HepG2 (cell line): ENCODE measurements at regions not wholly inside any gene's neighbourhood (a gene's known extent, or its start where the extent isn't known, plus 50 kb on each side); places are given as distances from the start of the nearest gene placed in this dataset.

ENCODE experiments used
- ATAC-seq: fragments of 200-7000 bp; cut with Tn5 transposase; 3 replicates; pipeline ENCODE4 v1.9.1; 2020; ENCODE audit warnings: mild to moderate bottlenecking, moderate library complexity
- BruUV-seq: library from RNA; stranded (reverse); fragments of 400-500 nt; replicated peaks from 2 replicates; lab custom pipeline; 2021; lab: Mats Ljungman, UMichigan
- CTCF ChIA-PET: fragments of 300-600 bp; formaldehyde crosslinking; extraction: SDS; loops from one replicate; lab custom pipeline; 2021; ENCODE audit warnings: low total read pairs, inconsistent platforms, low intra/inter-chr PET ratio; lab: Yijun Ruan, JAX
- POLR2A ChIA-PET: fragments of 350-600 bp; sonication (Branson Sonifier 250); formaldehyde crosslinking; loops from one replicate; lab custom pipeline; 2020; ENCODE audit warnings: antibody characterized with exemption, inconsistent platforms; lab: Yijun Ruan, JAX
- DNase-seq: peaks from one replicate; pipeline ENCODE4 v3.0.0-alpha.2; 2015; ENCODE audit warnings: low spot score
- FAIRE-seq: peaks from 3 replicates; lab custom pipeline; 2011; peaks lifted over from hg19 to GRCh38; lab: Jason Lieb, UNC
- H2AFZ ChIP-seq: one replicate; pipeline ENCODE4 v1.6.1; 2011; ENCODE audit warnings: low read length, inconsistent platforms
- H3K27ac ChIP-seq: fragments of 300-600 bp; 3 replicates; pipeline ENCODE4 v1.8.0; 2011; ENCODE audit warnings: mixed run types, mild to moderate bottlenecking, mixed read lengths, low read length, inconsistent platforms; ENCODE audit not compliant: insufficient read depth; ENCODE audit errors: extremely low read length
- H3K27me3 ChIP-seq, 2 experiments: fragments of 200-600 bp in 1 of 2; 2 replicates in 1 of 2; 3 replicates in 1 of 2; pipeline versions ENCODE4 v1.6.0 to v1.8.0; 2011; ENCODE audit warnings: low read length in 2 of 2, mild to moderate bottlenecking in 2 of 2, moderate library complexity in 2 of 2, inconsistent platforms in 1 of 2; ENCODE audit not compliant: insufficient read depth in 2 of 2, control insufficient read depth in 1 of 2
- H3K36me3 ChIP-seq, 2 experiments: fragments of 200-600 bp in 1 of 2; replicated peaks in 1 of 2; 2 replicates in 1 of 2; 3 replicates in 1 of 2; pipeline versions ENCODE4 v1.5.1 to v1.8.0; 2011; ENCODE audit warnings: low read length in 2 of 2, inconsistent platforms in 1 of 2; ENCODE audit not compliant: insufficient read depth in 2 of 2, control insufficient read depth in 1 of 2
- H3K4me1 ChIP-seq: 2 replicates; pipeline ENCODE4 v1.5.1; 2012; ENCODE audit warnings: low read length, inconsistent platforms; ENCODE audit not compliant: insufficient read depth
- H3K4me2 ChIP-seq: 2 replicates; pipeline ENCODE4 v1.6.0; 2011; ENCODE audit warnings: low read depth, low read length, inconsistent platforms
- H3K4me3 ChIP-seq, 3 experiments: fragments of 200-600 bp in 1 of 3; sonication (generic), shearing (Covaris generic) in 1 of 3; replicated peaks in 1 of 3; 2 replicates each; pipeline ENCODE4 v1.5.1; 2011 to 2016; ENCODE audit warnings: low read length in 3 of 3, inconsistent platforms in 2 of 3, low read depth in 2 of 3, mild to moderate bottlenecking in 2 of 3, control low read depth in 1 of 3, mixed read lengths in 1 of 3; ENCODE audit not compliant: insufficient read depth in 1 of 3
- H3K79me2 ChIP-seq: one replicate; pipeline ENCODE4 v1.6.1; 2011; ENCODE audit warnings: low read length, inconsistent platforms; ENCODE audit not compliant: insufficient read depth
- H3K9ac ChIP-seq: 2 replicates; pipeline ENCODE4 v1.6.0; 2011; ENCODE audit warnings: mild to moderate bottlenecking, low read depth, low read length, inconsistent platforms; ENCODE audit not compliant: insufficient read depth
- H3K9me3 ChIP-seq: 2 replicates; pipeline ENCODE4 v1.5.1; 2012; ENCODE audit warnings: mild to moderate bottlenecking, low read length
- H4K20me1 ChIP-seq: 2 replicates; pipeline ENCODE4 v1.6.0; 2011; ENCODE audit warnings: inconsistent platforms, mild to moderate bottlenecking, low read length, moderate library complexity; ENCODE audit not compliant: insufficient read depth
- ARHGAP35 ChIP-seq: sonication (generic); formaldehyde crosslinking; IDR thresholded peaks from 2 replicates; pipeline ENCODE4 v1.9.0; 2022; ENCODE audit warnings: mild to moderate bottlenecking, inconsistent platforms, moderate library complexity, missing genetic modification reagents, borderline replicate concordance
- ARNT ChIP-seq: fragments of 450-650 bp; IDR thresholded peaks from 2 replicates; pipeline ENCODE4 v1.6.1; 2017
- HNRNPLL ChIP-seq: fragments of 200-400 bp; formaldehyde crosslinking; IDR thresholded peaks from 2 replicates; pipeline ENCODE4 v1.6.1; 2017; ENCODE audit warnings: mild to moderate bottlenecking, low read depth, low read length; ENCODE audit not compliant: poor library complexity, severe bottlenecking
- MLX ChIP-seq: IDR thresholded peaks from 2 replicates; pipeline ENCODE4 v1.6.1; 2016
- POLR2G ChIP-seq: fragments of 200-400 bp; formaldehyde crosslinking; IDR thresholded peaks from 2 replicates; pipeline ENCODE4 v1.6.1; 2018; ENCODE audit warnings: mild to moderate bottlenecking, low read depth, low read length, moderate library complexity
- SMC3 ChIP-seq: IDR thresholded peaks from 2 replicates; pipeline ENCODE4 v1.6.1; 2011; ENCODE audit warnings: low read length, improper control_type of control experiment
- TRIM22 ChIP-seq: fragments of 450-650 bp; IDR thresholded peaks from 2 replicates; pipeline ENCODE4 v1.6.1; 2017
- ZNF124 ChIP-seq: sonication (generic); formaldehyde crosslinking; IDR thresholded peaks from 2 replicates; pipeline ENCODE4 v1.4.0; 2020; ENCODE audit warnings: missing genetic modification reagents
- ZNF235 ChIP-seq: sonication (generic); formaldehyde crosslinking; IDR thresholded peaks from 2 replicates; pipeline ENCODE4 v1.8.1; 2023; ENCODE audit warnings: mild to moderate bottlenecking, missing genetic modification reagents, borderline replicate concordance
- ZNF7 ChIP-seq: IDR thresholded peaks from 2 replicates; pipeline ENCODE4 v1.6.1; 2016; ENCODE audit warnings: missing biosample characterization, missing genetic modification reagents
- ZNF749 ChIP-seq: sonication (generic); formaldehyde crosslinking; IDR thresholded peaks from 2 replicates; pipeline ENCODE4 v1.8.0; 2022; ENCODE audit warnings: mild to moderate bottlenecking, missing genetic modification reagents, moderate library complexity, borderline replicate concordance
- ZNF75D ChIP-seq: sonication (generic); formaldehyde crosslinking; IDR thresholded peaks from 2 replicates; pipeline ENCODE4 v1.8.1; 2023; ENCODE audit warnings: missing genetic modification reagents, mild to moderate bottlenecking, borderline replicate concordance
- WGBS: methylation state at CpG from one replicate; pipeline ENCODE4 v1.1.6; 2017; ENCODE audit warnings: low lambda C conversion rate; 5-methylcytosine and 5-hydroxymethylcytosine counted together
- in situ Hi-C: cut with HindIII; loops from 2 replicates; pipeline ENCODE4 v1.10.0; 2017; ENCODE audit warnings: low pct_unique_long_range_greater_than_20kb; ENCODE audit not compliant: extremely low pct_ligation_motif_present
- intact Hi-C: fragments of 100-400 bp; cut with micrococcal nuclease; formaldehyde crosslinking; loops from one replicate; pipeline ENCODE4 v1.10.0; 2022; ENCODE audit not compliant: unreplicated experiment

GRCh38 chr10:93222876-93223275, 149.2 kb downstream of the CYP26A1 start:
- CTCF ChIA-PET, result no interaction called here
- no peaks in the 10 kb centered on the region for H4K20me1 ChIP-seq
- POLR2A ChIA-PET, result no interaction called here
- peaks cover 29% of the 10 kb centered on the region for H3K4me1 ChIP-seq
- no peak overlapping the region for H3K9ac ChIP-seq
- in situ Hi-C loops, result no loop called here
- H3K27ac ChIP-seq, result no peak overlapping the region
- DNase-seq (no peak), FAIRE-seq (no peak), ATAC-seq (no peak)
- TF ChIP-seq ZNF75D (CRISPR knock-in tag), result no peak
- TF ChIP-seq SMC3, result no peak
- H3K36me3 ChIP-seq, result no peaks in the 10 kb centered on the region
- H3K79me2 ChIP-seq, result no peaks in the 10 kb centered on the region
- H2AFZ ChIP-seq, result no peak overlapping the region
- no peak overlapping the region for H3K4me3 ChIP-seq
- intact Hi-C loops, result no loop called here
- no peaks in the 10 kb centered on the region for H3K27me3 ChIP-seq
- BruUV-seq, result no TSS peak
- no peak overlapping the region for H3K4me2 ChIP-seq
- no peaks in the 10 kb centered on the region for H3K9me3 ChIP-seq

- DNase-seq, result no peak
Observed at GRCh38 chr10:93223336-93223735, 149.6 kb downstream of the CYP26A1 start.

More at GRCh38 chr10:93223336-93223735, 149.6 kb downstream of the CYP26A1 start:
- Histone ChIP-seq H3K79me2 (no peaks in the 10 kb centered on the region), H3K9ac (no peak overlapping the region), H2AFZ (no peak overlapping the region), H3K27ac (no peak overlapping the region), H3K4me2 (no peak overlapping the region), H3K4me1 (peaks cover 29% of the 10 kb centered on the region), H3K27me3 (no peaks in the 10 kb centered on the region), H4K20me1 (no peaks in the 10 kb centered on the region), H3K4me3 (no peak overlapping the region), H3K36me3 (no peaks in the 10 kb centered on the region), H3K9me3 (no peaks in the 10 kb centered on the region)
- TF ChIP-seq ARNT (no peak), MLX (no peak), ZNF749 (CRISPR knock-in tag) (no peak), ZNF7 (CRISPR knock-in tag) (no peak), TRIM22 (no peak), ZNF235 (CRISPR knock-in tag) (no peak), HNRNPLL (no peak), ARHGAP35 (CRISPR knock-in tag) (no peak), POLR2G (no peak), ZNF124 (no peak)
- in situ Hi-C loops, result no loop called here
- CTCF ChIA-PET, result interaction anchor here (1.7 kb wide), 1 partner anchor 66 kb away, joined by 6 read pairs; no protein-coding TSS in a partner anchor
- 16% methylated on average over 3 of the region's 3 CpGs for WGBS
- POLR2A ChIA-PET, result no interaction called here
- BruUV-seq, result no TSS peak
- no peak for ATAC-seq
- intact Hi-C loops, result no loop called here
- FAIRE-seq, result no peak
